ENCODE measurements at regions not wholly inside any gene's neighbourhood (a gene's known extent, or its start where the extent isn't known, plus 50 kb on each side); places are given as distances from the start of the nearest gene placed in this dataset.
"Not testable (repeated sequence)": the region's sequence is repeated elsewhere in the genome, so short reads cannot be mapped to it uniquely, and the experiment has no call there.

GRCh38 chr11:50088231-50088630, 55.6 kb downstream of the OR4C45 start:
- ATAC-seq: no peak
- TF ChIP-seq CTCF (IDR thresholded peaks at IDR 0.05): no peak
- H3K9me3 ChIP-seq: no peaks in the 10 kb centered on the region
- H3K4me1 ChIP-seq: no peaks in the 10 kb centered on the region
- H3K27me3 ChIP-seq (ENCODE audit: insufficient read depth in 3 of 3, low read length in 2 of 3): no peaks in the 10 kb centered on the region
- H3K4me3 ChIP-seq: no peak overlapping the region
- no peak for DNase-seq
- intact Hi-C loops (cut with DNase I): no loop called here
- no peaks in the 10 kb centered on the region for H3K36me3 ChIP-seq (ENCODE audit: insufficient read depth in 1 of 2, low read depth in 1 of 2)
- 64 to 85% (median 73%) methylated on average over 2 of the region's 2 CpGs for WGBS, 3 donors
- H3K27ac ChIP-seq: no peak overlapping the region

- DNase-seq: no peak
- no peak for ATAC-seq
- intact Hi-C loops (cut with DNase I): no loop called here
- Histone ChIP-seq H3K36me3 (ENCODE audit: insufficient read depth in 1 of 2, low read depth in 1 of 2) (no peaks in the 10 kb centered on the region), H3K4me3 (no peak overlapping the region), H3K27ac (no peak overlapping the region), H3K4me1 (no peaks in the 10 kb centered on the region), H3K9me3 (no peaks in the 10 kb centered on the region), H3K27me3 (ENCODE audit: insufficient read depth in 3 of 3, low read length in 2 of 3) (no peaks in the 10 kb centered on the region)
- TF ChIP-seq CTCF (IDR thresholded peaks at IDR 0.05): no peak
- WGBS, 3 donors: 39 to 42% (median 41%) methylated on average over 2 of the region's 2 CpGs
Measured at GRCh38 chr11:50098186-50098725, 65.6 kb downstream of the OR4C45 start.

- no peak for TF ChIP-seq CTCF (IDR thresholded peaks at IDR 0.05)
- H3K36me3 ChIP-seq (ENCODE audit: insufficient read depth in 1 of 2, low read depth in 1 of 2): no peaks in the 10 kb centered on the region
- no peak overlapping the region for H3K4me3 ChIP-seq
- no peaks in the 10 kb centered on the region for H3K27me3 ChIP-seq (ENCODE audit: insufficient read depth in 3 of 3, low read length in 2 of 3)
- intact Hi-C loops (cut with DNase I): no loop called here
- DNase-seq: no peak
- H3K9me3 ChIP-seq: no peaks in the 10 kb centered on the region
- H3K4me1 ChIP-seq: no peaks in the 10 kb centered on the region
- ATAC-seq: no peak
- no peak overlapping the region for H3K27ac ChIP-seq
Measured at GRCh38 chr11:50102916-50103315, 70.2 kb downstream of the OR4C45 start.

GRCh38 chr11:50140686-50141085, 108.0 kb downstream of the OR4C45 start:
- H3K27me3 ChIP-seq (ENCODE audit: insufficient read depth in 3 of 3, low read length in 2 of 3); H3K27ac ChIP-seq; H3K4me3 ChIP-seq; H3K36me3 ChIP-seq (ENCODE audit: insufficient read depth in 1 of 2, low read depth in 1 of 2); intact Hi-C loops (cut with DNase I); H3K4me1 ChIP-seq; H3K9me3 ChIP-seq; DNase-seq; ATAC-seq: not testable (repeated sequence)
- 41 to 48% (median 45%) methylated on average over 2 of the region's 2 CpGs for WGBS, 3 donors

- H3K36me3 ChIP-seq (ENCODE audit: insufficient read depth in 1 of 2, low read depth in 1 of 2); DNase-seq; H3K27ac ChIP-seq; H3K9me3 ChIP-seq; ATAC-seq; H3K4me3 ChIP-seq; H3K4me1 ChIP-seq; H3K27me3 ChIP-seq (ENCODE audit: insufficient read depth in 3 of 3, low read length in 2 of 3); intact Hi-C loops (cut with DNase I): not testable (repeated sequence)
- WGBS, 3 donors: 48 to 59% (median 57%) methylated on average over 3 of the region's 3 CpGs
Measured at GRCh38 chr11:50146308-50146707, 113.6 kb downstream of the OR4C45 start.

GRCh38 chr11:50147946-50148345, 115.3 kb downstream of the OR4C45 start:
- ATAC-seq; H3K4me1 ChIP-seq; H3K9me3 ChIP-seq; intact Hi-C loops (cut with DNase I); H3K27me3 ChIP-seq (ENCODE audit: insufficient read depth in 3 of 3, low read length in 2 of 3); H3K36me3 ChIP-seq (ENCODE audit: insufficient read depth in 1 of 2, low read depth in 1 of 2); H3K27ac ChIP-seq; DNase-seq; H3K4me3 ChIP-seq: not testable (repeated sequence)
- 65 to 81% (median 71%) methylated on average over 2 of the region's 2 CpGs for WGBS, 3 donors

Data from psoas muscle (tissue), 7 donors.